ENCODE measurements at regions not wholly inside any gene's neighbourhood (a gene's known extent, or its start where the extent isn't known, plus 50 kb on each side); places are given as distances from the start of the nearest gene placed in this dataset.

GRCh38 chr5:8861764-8862163, 684.1 kb downstream of the SEMA5A start:
- no peak for TF ChIP-seq CREB1 (CRISPR knock-in tag; IDR thresholded peaks at IDR 0.05)
- TF ChIP-seq CTCF (IDR thresholded peaks at IDR 0.05) = no peak
- no peak for TF ChIP-seq ZNF512 (CRISPR knock-in tag; IDR thresholded peaks at IDR 0.05; ENCODE audit: borderline replicate concordance)
- TF ChIP-seq FOXJ3 (CRISPR knock-in tag; IDR thresholded peaks at IDR 0.05; ENCODE audit: borderline replicate concordance) = no peak
- no peak for TF ChIP-seq MYBL2 (CRISPR knock-in tag; IDR thresholded peaks at IDR 0.05)
- TF ChIP-seq TP53 (CRISPR knock-in tag; IDR thresholded peaks at IDR 0.05) = no peak
- TF ChIP-seq ZNF263 (CRISPR knock-in tag; IDR thresholded peaks at IDR 0.05; ENCODE audit: low read depth) = no peak
- TF ChIP-seq JUN (CRISPR knock-in tag; IDR thresholded peaks at IDR 0.05) = no peak
